Loucy (cell line): ENCODE measurements at regions not wholly inside any gene's neighbourhood (a gene's known extent, or its start where the extent isn't known, plus 50 kb on each side); places are given as distances from the start of the nearest gene placed in this dataset.

ENCODE experiments used
- H2AFZ ChIP-seq: fragments of 200-600 bp; sonication (generic); 2 replicates; pipeline ENCODE4 v1.6.0; 2016; ENCODE audit warnings: antibody characterized with exemption, mild to moderate bottlenecking, low read length, moderate library complexity
- H3F3A ChIP-seq: fragments of 200-600 bp; 2 replicates; pipeline ENCODE4 v1.6.0; 2016; ENCODE audit warnings: antibody characterized with exemption, low read depth, mild to moderate bottlenecking
- H3K27me3 ChIP-seq: fragments of 200-600 bp; sonication (generic); 2 replicates; pipeline ENCODE4 v1.6.1; 2014; ENCODE audit warnings: low read length, mild to moderate bottlenecking; ENCODE audit not compliant: insufficient read depth, poor library complexity, severe bottlenecking
- H3K36me3 ChIP-seq: fragments of 200-600 bp; sonication (generic); 2 replicates; pipeline ENCODE4 v1.6.1; 2016; ENCODE audit warnings: low read length; ENCODE audit not compliant: insufficient read depth
- H3K4me1 ChIP-seq: fragments of 200-600 bp; sonication (generic); 2 replicates; pipeline ENCODE4 v1.5.1; 2014; ENCODE audit warnings: low read length, mild to moderate bottlenecking; ENCODE audit not compliant: insufficient read depth, poor library complexity, severe bottlenecking
- H3K4me2 ChIP-seq: fragments of 200-600 bp; sonication (generic); 2 replicates; pipeline ENCODE4 v1.6.0; 2014; ENCODE audit warnings: antibody characterized with exemption, low read length, low read depth, mild to moderate bottlenecking; ENCODE audit not compliant: poor library complexity, severe bottlenecking
- H3K4me3 ChIP-seq: fragments of 200-600 bp; sonication (generic); 2 replicates; pipeline ENCODE4 v1.5.1; 2014; ENCODE audit warnings: low read length, mild to moderate bottlenecking, mixed read lengths; ENCODE audit not compliant: poor library complexity, severe bottlenecking
- H3K79me2 ChIP-seq: fragments of 200-600 bp; sonication (generic); 2 replicates; pipeline ENCODE4 v1.6.1; 2014; ENCODE audit warnings: low read length; ENCODE audit not compliant: insufficient read depth
- H3K9ac ChIP-seq: fragments of 200-600 bp; sonication (generic); 2 replicates; pipeline ENCODE4 v1.6.0; 2014; ENCODE audit warnings: mild to moderate bottlenecking, low read depth, low read length, moderate library complexity; ENCODE audit not compliant: poor library complexity, severe bottlenecking
- H3K9me2 ChIP-seq: fragments of 200-600 bp; sonication (generic); replicated peaks from 2 replicates; pipeline ENCODE4 v1.6.1; 2016; ENCODE audit warnings: low read depth, low read length, mixed read lengths
- H3K9me3 ChIP-seq: fragments of 200-600 bp; sonication (generic); 2 replicates; pipeline ENCODE4 v1.6.1; 2014; ENCODE audit warnings: mild to moderate bottlenecking, antibody characterized with exemption, low read length, low read depth; ENCODE audit not compliant: insufficient read depth
- H4K20me1 ChIP-seq: fragments of 200-600 bp; sonication (generic); 2 replicates; pipeline ENCODE4 v1.6.0; 2014; ENCODE audit warnings: antibody characterized with exemption, low read length, mild to moderate bottlenecking; ENCODE audit not compliant: insufficient read depth, poor library complexity, severe bottlenecking
- CTCF ChIP-seq: fragments of 200-600 bp; sonication (generic); conservative IDR thresholded peaks from 2 replicates; pipeline ENCODE4 v1.5.1; 2014; ENCODE audit warnings: mild to moderate bottlenecking, antibody characterized with exemption, low read length
- EZH2phosphoT487 ChIP-seq: fragments of 200-600 bp; IDR thresholded peaks from 2 replicates; pipeline ENCODE4 v1.6.1; 2018; ENCODE audit warnings: antibody characterized with exemption, mild to moderate bottlenecking, moderate library complexity, borderline replicate concordance

- Histone ChIP-seq H3K4me1 (peaks cover 42% of the 10 kb centered on the region), H3K79me2 (0 out of 2 replicates have a peak, but pooled peaks cover 4% of the 10 kb centered on the region), H3K4me3 (no peak overlapping the region), H3K27me3 (no peaks in the 10 kb centered on the region), H3K9ac (peak overlapping the region; percentile 19), H3F3A (no peaks in the 10 kb centered on the region), H3K4me2 (peak overlapping the region; percentile 19), H3K9me3 (peaks cover 16% of the 10 kb centered on the region), H3K9me2 (no peaks in the 10 kb centered on the region), H3K36me3 (0 out of 2 replicates have a peak, but pooled peaks cover 5% of the 10 kb centered on the region), H4K20me1 (no peaks in the 10 kb centered on the region), H2AFZ (no peak overlapping the region)
- TF ChIP-seq EZH2phosphoT487 = no peak
- TF ChIP-seq CTCF = no peak
These were observed 171.8 kb downstream of the UBE2E3 start for GRCh38 chr2:181152226-181152625.

GRCh38 chr2:181152701-181153100, 172.3 kb downstream of the UBE2E3 start:
- H3K9ac ChIP-seq = peak overlapping the region; percentile 19
- peaks cover 16% of the 10 kb centered on the region for H3K9me3 ChIP-seq
- no peaks in the 10 kb centered on the region for H3K27me3 ChIP-seq
- H4K20me1 ChIP-seq = no peaks in the 10 kb centered on the region
- H3K4me2 ChIP-seq = peak overlapping the region; percentile 19
- no peaks in the 10 kb centered on the region for H3F3A ChIP-seq
- peaks cover 42% of the 10 kb centered on the region for H3K4me1 ChIP-seq
- no peaks in the 10 kb centered on the region for H3K9me2 ChIP-seq
- H2AFZ ChIP-seq = no peak overlapping the region
- 0 out of 2 replicates have a peak, but pooled peaks cover 5% of the 10 kb centered on the region for H3K36me3 ChIP-seq
- TF ChIP-seq CTCF = no peak
- no peak for TF ChIP-seq EZH2phosphoT487
- 0 out of 2 replicates have a peak, but pooled peaks cover 4% of the 10 kb centered on the region for H3K79me2 ChIP-seq
- H3K4me3 ChIP-seq = no peak overlapping the region

- Histone ChIP-seq H3K27me3 (no peaks in the 10 kb centered on the region), H3K4me2 (no peak overlapping the region), H4K20me1 (no peaks in the 10 kb centered on the region), H3K9ac (no peak overlapping the region), H3K4me1 (peaks cover 33% of the 10 kb centered on the region), H2AFZ (no peak overlapping the region), H3K4me3 (no peak overlapping the region), H3F3A (no peaks in the 10 kb centered on the region), H3K79me2 (0 out of 2 replicates have a peak, but pooled peaks cover 4% of the 10 kb centered on the region), H3K9me3 (peaks cover 16% of the 10 kb centered on the region), H3K9me2 (no peaks in the 10 kb centered on the region), H3K36me3 (0 out of 2 replicates have a peak, but pooled peaks cover 5% of the 10 kb centered on the region)
- no peak for TF ChIP-seq CTCF
- TF ChIP-seq EZH2phosphoT487 = no peak
These were observed 173.5 kb downstream of the UBE2E3 start for GRCh38 chr2:181153886-181154285.
